NK-92 treated with Interleukin-12 subunit alpha and Interleukin-12 subunit beta, amount 100 ng/mL, for 24 hours (cell line): ENCODE measurements at regions not wholly inside any gene's neighbourhood (a gene's known extent, or its start where the extent isn't known, plus 50 kb on each side); places are given as distances from the start of the nearest gene placed in this dataset.

Experiments
- DNase-seq: peaks from one replicate; lab custom pipeline; 2025; lab: John Stamatoyannopoulos, UW

DNA sequence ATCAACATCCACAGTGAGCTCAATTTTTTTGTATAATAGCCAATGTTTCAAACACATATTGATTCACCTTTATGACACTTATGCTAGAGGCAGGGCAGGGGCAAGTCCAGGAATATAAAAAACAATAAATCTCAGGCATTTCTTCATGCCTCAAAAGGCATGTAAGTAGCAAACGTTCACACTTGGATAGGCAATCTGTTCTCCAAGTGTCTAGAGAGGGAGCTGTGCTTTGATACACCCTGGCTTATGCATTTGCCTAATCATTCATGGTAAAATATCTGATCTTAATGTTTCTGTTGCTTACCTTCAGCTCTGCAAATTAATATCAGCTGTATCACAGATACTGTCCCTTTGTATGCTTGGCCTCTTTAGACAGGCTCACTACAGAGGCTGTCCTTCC is 464.5 kb upstream of the SETBP1 start:
- DNase-seq, result no peak

DNA sequence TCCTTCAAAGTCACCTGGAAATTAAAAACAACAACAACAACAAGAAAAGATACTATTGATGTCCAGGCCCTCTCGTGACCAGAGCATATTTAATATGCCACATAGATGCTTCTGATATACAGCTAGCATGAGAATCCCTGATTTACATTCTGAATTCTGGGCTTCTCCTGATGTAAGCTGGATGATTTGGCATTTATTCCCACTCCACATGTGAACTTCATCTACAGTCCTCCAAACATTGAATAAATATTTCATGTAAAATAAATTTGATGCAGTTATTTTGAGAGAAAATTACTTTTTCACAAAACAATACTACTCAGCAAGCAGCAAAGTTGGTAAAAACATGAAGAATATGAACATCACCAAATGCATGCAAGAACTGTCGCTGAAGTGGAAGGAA is 453.2 kb upstream of the SETBP1 start:
- no peak for DNase-seq

DNA sequence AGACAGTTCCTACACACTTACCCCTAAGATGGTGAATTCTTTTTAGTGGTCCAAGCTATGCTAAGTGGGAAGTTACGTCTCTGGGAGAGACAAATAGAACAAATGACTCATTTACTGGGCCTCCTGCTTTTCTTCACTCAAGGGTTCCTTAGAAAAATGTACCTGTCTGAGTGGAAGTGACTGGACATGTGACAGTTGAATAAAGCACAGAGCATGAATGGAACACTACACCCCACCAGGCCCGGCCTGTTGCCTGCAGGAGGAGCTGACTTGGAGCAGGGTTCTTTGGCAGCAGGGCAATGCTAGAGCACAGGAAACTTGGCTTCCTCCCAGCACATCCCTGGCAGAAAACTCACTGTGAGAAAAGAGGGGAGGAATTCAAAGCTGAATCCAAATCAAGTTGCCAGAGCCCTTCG is 451.0 kb upstream of the SETBP1 start:
- no peak for DNase-seq

DNA sequence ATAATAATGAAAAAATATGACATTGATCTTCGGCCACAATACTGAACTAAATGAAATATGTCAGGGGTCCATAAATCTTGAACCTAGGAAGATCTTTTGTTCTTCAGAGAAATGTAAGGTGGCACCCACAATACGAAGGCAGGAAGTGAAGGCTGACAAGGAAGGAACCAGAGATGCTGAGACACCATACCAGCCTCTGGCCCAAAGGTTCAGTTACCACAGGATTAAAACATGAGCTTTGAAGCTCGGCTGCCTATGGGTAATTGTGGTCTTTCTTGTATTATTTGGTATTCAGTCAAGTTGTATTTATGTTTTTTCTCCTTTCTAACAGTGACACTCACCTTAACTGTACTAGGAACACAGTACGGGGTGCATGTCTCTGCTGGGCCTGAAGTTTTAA is 448.8 kb upstream of the SETBP1 start:
- DNase-seq, result no peak

DNA sequence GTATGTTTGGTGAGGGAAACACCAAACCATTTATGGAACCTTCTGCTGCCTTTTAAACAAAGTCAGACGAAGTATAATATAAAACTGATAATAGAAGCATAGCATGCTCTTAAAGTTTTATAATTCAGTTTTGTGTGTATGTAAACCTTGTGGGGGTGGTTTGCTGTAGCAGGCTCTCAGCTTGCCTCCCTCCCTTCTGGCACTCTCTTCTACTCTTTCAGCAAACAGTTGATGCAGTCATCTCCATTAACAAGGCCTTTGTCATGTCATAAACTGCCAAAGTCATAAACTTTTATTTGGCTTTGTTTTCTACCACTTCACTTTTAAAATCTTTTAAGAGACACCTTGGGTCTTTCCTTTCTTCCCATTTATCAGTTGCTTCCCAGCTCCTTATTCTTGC is 448.2 kb upstream of the SETBP1 start:
- DNase-seq, result no peak

DNA sequence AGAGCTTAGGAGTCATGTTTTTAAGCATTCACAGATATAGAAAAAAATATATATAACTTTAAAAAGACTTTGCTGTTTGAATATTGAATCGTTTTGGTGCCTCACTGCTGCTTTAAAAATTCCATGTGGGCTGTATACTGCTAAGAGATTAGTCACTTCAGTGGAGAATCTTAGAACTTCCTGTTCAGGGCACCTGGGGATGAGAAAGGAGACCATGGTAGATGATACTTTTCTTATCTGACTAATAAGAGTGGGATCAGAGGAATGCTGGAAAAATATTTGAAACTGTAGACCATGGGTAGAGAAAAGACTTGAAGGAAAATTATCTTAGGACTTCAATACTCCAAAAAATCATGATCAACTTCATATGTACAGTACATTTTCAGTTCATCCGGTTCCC is 442.2 kb upstream of the SETBP1 start:
- DNase-seq, result no peak

DNA sequence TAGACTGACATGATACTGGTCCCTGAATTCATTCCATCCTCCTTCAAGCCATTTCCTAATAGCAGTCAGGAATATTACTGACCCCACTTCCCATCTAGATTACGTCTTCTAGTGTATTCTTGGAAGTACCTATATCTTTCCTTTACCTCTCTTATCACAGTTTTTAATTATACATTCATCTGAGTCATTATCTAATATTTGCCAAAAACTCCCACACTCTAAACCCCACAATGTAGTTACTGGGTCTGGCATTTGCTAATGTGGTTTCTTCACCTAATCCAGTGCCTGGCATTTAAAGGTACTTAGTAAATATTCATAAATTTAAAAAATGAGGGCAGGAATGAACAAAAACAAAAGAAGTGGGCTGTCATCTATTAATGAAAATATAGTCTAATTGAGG is 441.8 kb upstream of the SETBP1 start:
- no peak for DNase-seq

DNA sequence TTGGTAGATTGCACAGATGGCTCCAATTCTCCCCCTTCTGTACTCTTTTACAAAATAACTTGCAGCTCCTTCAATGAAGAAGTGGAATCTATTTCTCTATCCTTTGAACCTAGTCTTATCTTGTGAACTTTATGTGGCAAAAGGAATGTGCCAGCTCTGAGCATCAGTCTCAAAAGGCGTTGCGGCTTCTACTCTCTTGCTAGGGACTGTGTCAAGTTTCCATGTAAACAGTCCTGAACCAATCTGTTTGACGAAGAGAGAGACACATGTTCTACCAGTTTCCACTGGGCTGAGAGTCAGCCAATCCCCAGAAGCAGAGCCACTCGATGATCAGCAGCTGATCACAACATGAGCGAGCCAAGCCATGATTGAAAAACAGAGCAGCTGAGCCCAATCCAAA is 439.7 kb upstream of the SETBP1 start:
- DNase-seq, result no peak

DNA sequence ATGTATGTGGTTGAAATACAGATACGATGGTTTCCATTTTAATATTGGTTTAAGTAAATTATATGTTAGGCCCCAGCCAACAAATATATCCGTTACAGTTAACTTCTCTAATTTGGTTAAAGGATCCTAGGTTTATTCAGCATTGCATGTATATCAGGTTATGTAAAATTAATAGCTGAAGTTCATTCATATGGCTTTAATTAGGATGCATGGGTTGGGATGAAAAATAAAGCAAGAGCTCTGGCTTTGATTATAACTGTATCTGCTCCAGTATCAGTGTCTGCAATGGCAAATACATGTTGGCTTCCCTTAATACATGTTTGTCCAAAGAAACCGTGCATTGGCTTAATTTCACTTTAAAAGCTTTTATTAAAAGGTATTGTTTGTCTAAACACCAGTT is 435.7 kb upstream of the SETBP1 start:
- DNase-seq, result no peak

DNA sequence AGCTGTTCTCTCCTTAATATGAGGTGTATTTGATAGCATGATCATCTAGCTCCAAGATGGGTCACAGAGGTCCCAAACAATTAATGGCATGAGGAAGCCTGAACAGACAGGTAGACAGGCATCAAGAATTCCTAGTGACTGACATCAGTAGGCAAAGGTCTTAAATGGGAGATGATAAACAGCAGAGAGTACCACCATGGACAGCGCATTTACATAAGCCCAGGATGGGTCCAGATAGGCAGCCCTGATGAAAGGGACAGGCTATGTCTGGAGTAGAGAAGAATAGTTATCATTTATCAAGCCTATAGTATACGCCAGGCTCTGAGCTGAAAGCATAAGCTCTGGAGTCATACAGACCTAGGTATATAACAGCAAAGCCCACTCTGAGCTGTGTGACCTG is 434.7 kb upstream of the SETBP1 start:
- DNase-seq, result no peak

DNA sequence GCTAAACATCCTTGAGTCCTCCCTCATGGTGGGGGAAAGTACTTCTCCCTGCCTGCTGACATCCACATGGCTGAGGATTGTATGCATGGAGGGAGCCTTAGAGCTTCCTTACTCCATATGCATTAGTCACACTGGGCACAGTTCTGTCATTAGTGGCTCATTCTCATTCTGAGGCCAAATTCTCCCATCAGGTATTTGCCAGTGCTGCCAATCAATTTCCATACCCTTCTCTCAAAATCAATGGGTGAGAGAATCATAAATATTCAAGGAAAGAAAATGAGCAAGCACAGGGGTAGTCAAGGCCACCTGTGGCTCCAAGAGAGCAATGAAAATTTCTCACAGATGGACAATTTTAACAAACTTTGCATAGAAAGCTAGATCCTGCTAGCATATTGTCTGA is 422.6 kb upstream of the SETBP1 start:
- no peak for DNase-seq

DNA sequence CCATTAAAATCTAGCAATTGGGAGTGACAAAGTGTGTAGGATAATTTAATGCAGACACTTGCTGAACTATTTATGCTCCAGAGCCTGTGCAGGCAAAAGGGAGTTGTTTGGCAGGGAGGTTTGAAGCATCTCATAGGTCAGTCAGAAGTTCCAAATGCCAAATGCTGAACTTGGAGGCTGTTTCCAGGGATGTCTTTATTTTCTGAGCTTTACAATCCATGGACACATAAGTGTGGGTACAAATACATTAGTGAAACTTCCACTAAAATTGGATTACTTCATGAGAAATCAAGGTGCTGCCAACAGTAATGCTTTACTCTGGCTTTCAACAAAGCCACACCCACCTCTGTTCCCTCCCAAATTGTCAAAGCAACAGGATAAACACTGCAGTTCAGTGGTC is 422.1 kb upstream of the SETBP1 start:
- no peak for DNase-seq

DNA sequence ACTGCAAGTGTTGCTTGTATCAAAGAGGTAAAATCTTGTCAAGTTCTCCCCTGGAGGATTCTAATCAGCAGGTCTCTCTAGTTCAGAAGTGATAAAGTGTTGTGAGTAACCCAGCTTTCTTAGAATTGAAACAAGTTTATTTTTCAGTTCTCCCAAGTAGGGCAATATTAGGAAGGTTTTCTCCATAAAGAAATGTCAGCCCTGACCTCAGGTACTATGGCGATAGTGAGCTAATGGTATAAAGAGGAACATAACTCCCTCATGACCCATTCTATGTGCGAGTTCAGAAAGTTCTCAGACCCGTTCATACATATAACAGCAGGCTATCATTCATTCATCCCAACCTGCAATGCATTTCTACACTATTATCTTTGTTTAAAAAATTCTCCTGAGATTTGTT is 421.1 kb upstream of the SETBP1 start:
- no peak for DNase-seq

DNA sequence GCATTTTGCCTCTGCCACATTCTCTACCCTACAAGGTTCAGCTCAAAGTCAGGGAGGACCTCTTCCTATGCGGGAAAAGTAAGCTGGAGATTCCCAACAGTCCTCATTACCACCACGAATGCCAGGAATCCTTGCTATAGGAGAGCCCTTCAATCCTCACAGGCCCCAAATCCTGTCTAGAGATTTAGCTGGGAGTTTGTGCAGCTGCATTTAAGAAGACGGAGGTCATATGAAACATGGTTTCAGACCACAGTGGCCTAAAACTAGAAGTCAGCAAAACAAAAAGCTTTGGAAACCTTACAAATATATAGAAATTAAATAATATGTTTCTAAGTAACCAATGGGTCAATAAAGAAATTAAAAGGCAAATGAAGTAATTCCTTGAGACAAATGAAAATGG is 415.3 kb upstream of the SETBP1 start:
- DNase-seq, result no peak

DNA sequence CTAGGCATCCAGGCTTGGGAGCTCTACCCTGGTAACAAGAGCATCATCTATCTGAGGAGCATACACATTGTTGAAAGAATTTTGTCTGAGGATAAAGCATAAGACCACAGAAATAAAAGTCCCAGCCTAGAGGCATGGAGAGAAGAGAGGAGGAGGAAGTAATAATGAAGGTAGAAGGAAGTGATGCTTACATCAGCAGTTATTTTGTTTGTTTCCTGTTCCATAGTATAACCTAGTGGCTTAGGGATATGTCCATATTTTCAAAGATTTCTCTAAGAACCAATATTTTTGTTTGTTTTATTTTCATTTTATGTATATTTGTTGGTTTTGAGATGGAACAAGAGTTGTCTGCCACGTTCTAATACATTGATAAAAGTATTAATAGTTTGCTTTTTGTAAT is 407.4 kb upstream of the SETBP1 start:
- no peak for DNase-seq

DNA sequence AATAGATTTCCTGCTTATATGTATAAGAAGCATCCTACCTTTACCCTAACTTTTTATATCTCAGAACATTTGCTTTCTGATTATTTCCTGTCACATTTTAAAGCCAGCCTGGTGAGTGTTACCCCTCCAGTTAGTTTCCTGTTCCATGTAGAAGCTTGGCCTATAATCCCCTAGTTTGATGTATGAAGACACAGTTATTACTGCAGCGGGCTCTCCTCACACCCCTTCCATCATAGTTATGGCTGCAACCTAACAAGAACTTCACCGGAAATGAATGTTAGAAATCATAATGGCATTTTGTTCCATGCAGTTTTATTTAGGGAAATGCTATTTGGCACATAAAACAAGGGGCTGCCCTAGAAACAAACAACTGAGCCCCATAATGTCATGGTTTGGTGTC is 400.2 kb upstream of the SETBP1 start:
- DNase-seq, result no peak

DNA sequence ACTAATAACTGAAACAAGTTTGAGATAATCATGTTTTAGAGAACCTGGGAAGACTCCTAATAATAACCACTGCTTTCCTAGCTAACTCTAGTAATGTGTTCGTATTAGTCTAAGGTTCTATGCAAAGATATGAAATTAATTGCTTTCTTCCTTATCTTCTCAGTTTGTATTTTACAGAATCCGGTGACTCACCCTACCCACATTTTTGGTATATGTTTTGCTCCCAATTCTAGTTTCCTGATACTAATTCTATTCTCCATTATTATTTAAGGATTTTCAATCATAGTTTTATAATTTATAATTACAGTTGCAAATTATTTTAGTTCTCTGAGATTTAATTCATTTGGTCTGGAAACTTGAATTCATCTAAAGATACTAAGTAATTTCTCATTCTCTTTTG is 394.6 kb upstream of the SETBP1 start:
- no peak for DNase-seq

DNA sequence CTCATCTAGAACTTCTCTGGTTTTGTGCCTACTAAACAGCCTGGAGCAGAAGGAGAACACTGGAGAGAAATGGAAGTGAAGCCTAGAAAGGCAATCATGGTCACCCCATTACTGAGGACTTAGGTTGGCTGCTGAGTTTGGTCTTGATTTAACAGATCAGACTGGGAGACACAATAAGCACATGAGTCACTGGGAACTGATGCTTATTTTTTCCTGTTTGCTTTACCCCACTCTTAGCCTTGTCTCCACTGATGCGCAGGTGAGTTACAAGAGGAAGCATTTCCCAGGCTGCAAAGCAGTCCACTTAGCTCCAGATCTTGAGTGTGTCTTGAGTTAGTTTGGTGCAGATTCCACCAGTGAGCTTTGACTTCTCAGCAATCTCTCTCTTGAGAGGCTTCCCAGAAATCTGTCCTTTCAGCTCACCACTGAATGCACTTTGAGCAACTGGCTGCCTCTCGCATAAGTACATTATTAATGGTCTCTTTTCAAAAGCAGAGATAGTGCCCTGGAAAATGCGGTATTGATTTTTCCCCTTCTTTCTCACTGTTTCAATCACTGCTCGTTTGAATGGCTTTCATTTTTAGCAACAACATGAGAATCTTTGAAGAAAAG is 390.2 kb upstream of the SETBP1 start:
- DNase-seq, result no peak

DNA sequence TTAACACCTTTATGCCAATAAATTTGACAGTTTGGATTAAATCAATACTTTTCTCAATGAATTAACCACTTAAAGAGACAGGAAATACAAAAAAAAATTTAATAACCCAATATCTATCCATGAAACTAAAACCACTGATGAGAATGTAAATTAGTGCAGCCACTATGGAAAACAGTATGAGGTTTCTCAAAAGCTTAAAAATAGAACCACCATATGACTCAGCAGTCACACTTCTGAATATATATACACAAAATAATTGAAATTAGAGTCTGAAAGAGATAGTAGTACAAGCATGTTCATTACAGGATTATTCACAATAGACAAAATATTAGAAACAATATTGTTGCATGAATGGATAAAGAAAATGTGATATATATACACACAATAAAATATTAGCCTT is 382.1 kb upstream of the SETBP1 start:
- no peak for DNase-seq

DNA sequence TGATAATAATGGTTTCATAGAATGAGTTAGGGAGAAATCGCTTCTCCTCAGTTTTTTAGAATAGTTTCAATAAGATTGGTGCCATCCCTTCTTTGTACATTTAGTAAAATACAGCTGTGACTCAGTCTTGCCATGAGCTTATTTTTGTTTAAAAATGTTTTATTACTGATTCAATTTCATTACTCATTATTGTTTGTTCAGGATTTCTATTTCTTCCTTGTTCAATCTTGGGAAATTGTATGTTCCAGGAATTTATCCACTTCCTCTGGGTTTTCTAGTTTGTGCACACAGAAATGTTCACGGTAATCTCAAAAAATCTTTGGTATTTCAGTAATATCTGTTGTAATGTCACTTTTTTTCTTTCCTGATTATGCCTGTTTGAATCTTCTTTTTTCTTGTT is 371.5 kb upstream of the SETBP1 start:
- no peak for DNase-seq

DNA sequence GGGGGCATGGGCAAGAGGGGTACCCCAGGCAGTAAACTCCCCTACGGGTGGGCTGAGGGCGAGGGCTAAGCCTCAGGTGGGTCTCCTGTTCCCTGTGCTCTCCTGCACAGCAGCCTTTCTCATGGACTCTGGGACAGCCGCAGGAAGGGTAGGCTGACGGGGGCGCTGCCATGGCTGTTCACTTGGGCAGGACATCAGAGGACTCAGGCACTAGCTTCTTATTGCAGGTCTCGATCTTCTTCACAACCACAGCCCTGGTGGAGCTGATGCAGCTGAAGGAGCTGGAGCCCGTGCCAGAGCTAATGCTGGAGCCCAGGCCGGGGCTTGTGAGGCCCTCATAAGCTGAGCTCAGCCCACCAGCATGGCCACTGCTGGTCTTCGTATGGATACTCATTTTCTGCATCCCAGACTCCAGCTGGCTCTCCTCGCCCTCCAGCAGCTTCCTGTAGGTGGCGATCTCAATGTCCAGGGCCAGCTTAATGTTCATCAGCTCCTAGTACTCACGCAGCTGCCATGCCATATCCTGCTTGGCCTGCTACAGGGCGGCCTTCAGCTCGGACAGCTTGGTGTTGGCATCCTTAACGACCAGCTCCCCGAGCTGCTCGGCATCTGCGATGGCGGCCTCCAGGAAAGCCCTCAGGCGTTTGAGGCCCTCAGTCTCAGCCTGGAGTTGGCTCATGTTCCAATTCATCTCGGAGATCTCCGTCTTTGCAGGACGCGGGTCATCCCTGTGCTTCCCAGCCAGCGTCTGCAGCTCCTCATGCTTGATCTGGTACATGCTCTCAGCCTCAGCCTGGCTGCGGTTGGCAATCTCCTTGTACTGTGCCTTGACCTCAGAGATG is 359.8 kb upstream of the SETBP1 start:
- DNase-seq, result no peak

DNA sequence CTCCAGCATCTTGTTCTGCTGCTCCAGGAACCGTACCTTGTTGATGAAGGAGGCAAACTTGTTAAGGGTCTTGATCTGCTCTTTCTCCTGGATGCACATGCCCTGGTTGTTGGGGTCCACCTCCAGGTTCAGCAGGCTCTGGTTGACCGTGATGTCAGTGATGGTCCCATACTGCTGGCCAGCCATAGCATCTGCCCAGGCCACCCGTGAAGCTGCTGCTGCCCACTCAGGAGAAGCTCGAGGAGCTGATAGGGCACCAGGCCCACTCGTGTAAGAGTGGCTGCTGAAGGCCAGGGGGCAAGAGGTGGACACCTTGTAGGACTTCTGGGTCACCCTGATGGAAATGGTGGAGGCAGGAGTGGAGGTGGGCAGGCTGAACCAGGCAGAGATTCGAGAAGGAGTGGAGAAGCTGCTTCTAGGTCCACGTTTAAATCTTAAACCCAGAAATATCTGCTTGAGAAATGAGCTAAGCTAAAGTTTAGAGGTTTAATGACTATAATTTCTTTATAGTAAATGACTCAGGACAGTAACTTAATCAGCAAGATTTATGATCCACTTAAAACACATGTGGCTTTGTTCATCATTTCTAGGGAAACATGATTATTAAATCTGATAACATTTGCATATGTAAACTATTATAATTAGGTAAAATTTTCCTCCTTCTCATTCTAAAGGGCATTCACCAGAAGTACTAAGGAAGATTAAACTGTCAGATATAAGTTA is 358.7 kb upstream of the SETBP1 start:
- no peak for DNase-seq

DNA sequence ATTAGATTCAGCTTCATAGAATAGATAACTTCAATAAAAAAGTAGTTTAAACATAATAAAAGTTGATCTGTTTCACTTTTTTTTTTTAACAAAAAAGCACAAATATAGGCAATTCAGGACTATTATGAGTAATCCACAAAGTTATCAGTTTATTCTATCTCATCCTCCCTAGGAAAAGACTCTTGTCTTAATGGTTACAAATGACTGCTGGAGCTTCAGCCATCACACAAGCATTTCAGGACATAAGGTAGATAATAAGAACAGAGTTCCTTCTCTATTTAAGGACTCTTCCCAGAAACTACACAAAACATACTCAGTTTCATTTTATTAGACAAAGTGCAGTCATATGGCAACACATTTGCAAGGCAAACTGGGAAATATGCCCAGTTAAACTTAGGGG is 357.6 kb upstream of the SETBP1 start:
- no peak for DNase-seq
